ENCODE measurements at regions not wholly inside any gene's neighbourhood (a gene's known extent, or its start where the extent isn't known, plus 50 kb on each side); places are given as distances from the start of the nearest gene placed in this dataset.

DNA sequence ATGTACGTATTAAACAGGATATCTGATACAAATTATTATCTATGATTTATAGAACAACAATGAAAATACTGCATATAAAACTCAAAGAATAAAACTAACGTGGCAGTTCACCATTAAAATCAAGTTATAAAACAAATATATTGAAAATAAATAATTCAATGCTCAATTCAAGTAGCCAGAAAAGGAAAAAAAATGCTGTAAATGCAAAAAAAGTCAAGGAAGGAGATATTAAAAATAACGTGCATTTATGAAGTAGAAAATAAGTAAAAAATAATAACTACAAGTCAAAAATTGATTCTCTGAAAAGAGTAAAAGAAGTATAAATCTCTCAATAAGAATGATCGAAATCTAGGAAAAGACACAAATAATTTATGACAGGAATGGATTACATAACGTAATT, 460.5 kb upstream of the CD180 start:
- Histone ChIP-seq H3K4me1 (ENCODE audit: control insufficient read depth in 2 of 2, insufficient read depth in 1 of 2, low read depth in 1 of 2, low read length in 2 of 2) (no peaks in the 10 kb centered on the region), H2AFZ (ENCODE audit: low read length) (no peak overlapping the region), H2BK12ac (ENCODE audit: low read length) (no peak overlapping the region), H3K4me3 (ENCODE audit: low read length in 2 of 2) (no peak overlapping the region), H2BK120ac (ENCODE audit: low read depth, low read length) (no peak overlapping the region), H3K18ac (ENCODE audit: low read length) (no peak overlapping the region), H3K79me1 (ENCODE audit: low read depth, low read length) (no peaks in the 10 kb centered on the region), H2BK15ac (ENCODE audit: low read length) (no peak overlapping the region), H4K91ac (ENCODE audit: low read depth, low read length, poor library complexity) (no peak overlapping the region), H4K8ac (ENCODE audit: low read depth, low read length) (no peak overlapping the region), H3K4ac (ENCODE audit: low read length) (no peak overlapping the region), H3K9ac (ENCODE audit: low read depth, low read length, poor library complexity) (no peak overlapping the region), H3K9me3 (replicated peaks in 1 of 2; ENCODE audit: control insufficient read depth in 2 of 2, insufficient read depth in 1 of 2, low read depth in 1 of 2, low read length in 2 of 2) (no peaks in the 10 kb centered on the region), H3K23ac (ENCODE audit: low read depth, low read length, poor library complexity) (no peak overlapping the region), H3K4me2 (ENCODE audit: insufficient read depth, low read length, poor library complexity, severe bottlenecking) (no peak overlapping the region), H3K27ac (replicated peaks; ENCODE audit: low read length) (no peak overlapping the region), H3K36me3 (replicated peaks in 1 of 2; ENCODE audit: control insufficient read depth in 2 of 2, insufficient read depth in 2 of 2, low read length in 2 of 2) (no peaks in the 10 kb centered on the region), H2BK5ac (ENCODE audit: low read length) (no peak overlapping the region), H2AK5ac (ENCODE audit: low read depth, low read length) (no peak overlapping the region), H3K27me3 (ENCODE audit: control insufficient read depth in 3 of 3, insufficient read depth in 3 of 3, low read depth in 1 of 3, low read length in 3 of 3) (no peaks in the 10 kb centered on the region), H3K14ac (ENCODE audit: low read length) (no peak overlapping the region)
- WGBS, 2 donors (ENCODE audit: extremely low coverage in 2 of 2, insufficient read length in 2 of 2, insufficient replicate concordance in 1 of 2): no CpG with 5 or more reads among the region's 5 CpGs
- no peak for DNase-seq (ENCODE audit: low spot score)

DNA sequence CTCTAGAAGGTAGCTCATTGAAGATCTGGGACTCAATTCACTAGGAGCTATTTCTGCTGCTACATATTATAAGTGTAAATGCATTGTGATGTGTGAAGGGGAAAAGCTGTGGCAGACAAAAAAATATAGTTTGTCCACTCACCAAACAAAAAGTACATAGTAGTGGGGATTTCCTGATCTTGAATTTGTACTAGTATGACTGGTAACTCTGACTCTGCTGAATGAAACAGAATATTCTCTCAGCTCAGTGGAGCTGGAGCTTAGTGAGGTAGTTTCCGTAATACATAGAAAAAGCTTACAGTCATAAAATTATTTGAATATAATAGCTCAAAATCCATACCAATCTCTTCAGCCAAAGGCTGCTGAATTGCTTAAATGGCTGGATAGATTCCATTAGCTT, 455.6 kb upstream of the CD180 start:
- Histone ChIP-seq H3K27ac (replicated peaks; ENCODE audit: low read length) (no peak overlapping the region), H3K4me2 (ENCODE audit: insufficient read depth, low read length, poor library complexity, severe bottlenecking) (no peak overlapping the region), H3K4ac (ENCODE audit: low read length) (no peak overlapping the region), H2BK15ac (ENCODE audit: low read length) (no peak overlapping the region), H4K8ac (ENCODE audit: low read depth, low read length) (no peak overlapping the region), H2BK120ac (ENCODE audit: low read depth, low read length) (no peak overlapping the region), H3K9ac (ENCODE audit: low read depth, low read length, poor library complexity) (no peak overlapping the region), H2BK12ac (ENCODE audit: low read length) (no peak overlapping the region), H2AFZ (ENCODE audit: low read length) (no peak overlapping the region), H3K18ac (ENCODE audit: low read length) (no peak overlapping the region), H3K23ac (ENCODE audit: low read depth, low read length, poor library complexity) (no peak overlapping the region), H3K36me3 (replicated peaks in 1 of 2; ENCODE audit: control insufficient read depth in 2 of 2, insufficient read depth in 2 of 2, low read length in 2 of 2) (no peaks in the 10 kb centered on the region), H4K91ac (ENCODE audit: low read depth, low read length, poor library complexity) (no peak overlapping the region), H3K79me1 (ENCODE audit: low read depth, low read length) (no peaks in the 10 kb centered on the region), H3K4me3 (ENCODE audit: low read length in 2 of 2) (no peak overlapping the region), H3K27me3 (ENCODE audit: control insufficient read depth in 3 of 3, insufficient read depth in 3 of 3, low read depth in 1 of 3, low read length in 3 of 3) (no peaks in the 10 kb centered on the region), H2BK5ac (ENCODE audit: low read length) (no peak overlapping the region), H2AK5ac (ENCODE audit: low read depth, low read length) (no peak overlapping the region), H3K14ac (ENCODE audit: low read length) (no peak overlapping the region), H3K4me1 (ENCODE audit: control insufficient read depth in 2 of 2, insufficient read depth in 1 of 2, low read depth in 1 of 2, low read length in 2 of 2) (peaks cover 2 to 4% of the 10 kb centered on the region in 2 donors), H3K9me3 (replicated peaks in 1 of 2; ENCODE audit: control insufficient read depth in 2 of 2, insufficient read depth in 1 of 2, low read depth in 1 of 2, low read length in 2 of 2) (no peaks in the 10 kb centered on the region)
- no CpG with 5 or more reads among the region's 1 CpG for WGBS, 2 donors (ENCODE audit: extremely low coverage in 2 of 2, insufficient read length in 2 of 2, insufficient replicate concordance in 1 of 2)
- DNase-seq (ENCODE audit: low spot score): no peak

DNA sequence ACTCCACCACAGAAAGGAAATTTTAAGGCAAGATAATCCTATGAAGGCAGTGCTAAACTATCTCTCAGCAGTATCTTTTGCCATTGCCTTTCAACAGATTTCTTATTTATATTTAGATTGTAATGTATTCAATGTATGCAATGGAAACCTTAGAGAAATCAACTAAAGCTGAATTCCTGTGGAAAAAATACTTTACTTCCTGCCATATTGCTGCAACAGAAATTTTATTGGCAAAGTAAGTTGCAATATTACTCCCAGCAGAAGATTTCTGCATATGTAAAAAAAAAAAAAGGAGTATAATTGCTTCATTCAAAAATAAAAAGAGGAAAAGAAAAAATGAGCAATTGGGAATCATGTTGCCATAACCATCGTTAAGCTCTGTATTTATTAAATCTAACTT, 454.6 kb upstream of the CD180 start:
- Histone ChIP-seq H3K27me3 (ENCODE audit: control insufficient read depth in 3 of 3, insufficient read depth in 3 of 3, low read depth in 1 of 3, low read length in 3 of 3) (no peaks in the 10 kb centered on the region), H3K4me3 (ENCODE audit: low read length in 2 of 2) (no peak overlapping the region), H3K4me2 (ENCODE audit: insufficient read depth, low read length, poor library complexity, severe bottlenecking) (no peak overlapping the region), H2BK5ac (ENCODE audit: low read length) (no peak overlapping the region), H3K18ac (ENCODE audit: low read length) (no peak overlapping the region), H2AK5ac (ENCODE audit: low read depth, low read length) (no peak overlapping the region), H3K14ac (ENCODE audit: low read length) (no peak overlapping the region), H2AFZ (ENCODE audit: low read length) (no peak overlapping the region), H2BK12ac (ENCODE audit: low read length) (no peak overlapping the region), H3K4ac (ENCODE audit: low read length) (no peak overlapping the region), H3K9me3 (replicated peaks in 1 of 2; ENCODE audit: control insufficient read depth in 2 of 2, insufficient read depth in 1 of 2, low read depth in 1 of 2, low read length in 2 of 2) (no peaks in the 10 kb centered on the region), H3K23ac (ENCODE audit: low read depth, low read length, poor library complexity) (no peak overlapping the region), H3K9ac (ENCODE audit: low read depth, low read length, poor library complexity) (no peak overlapping the region), H4K8ac (ENCODE audit: low read depth, low read length) (no peak overlapping the region), H3K36me3 (replicated peaks in 1 of 2; ENCODE audit: control insufficient read depth in 2 of 2, insufficient read depth in 2 of 2, low read length in 2 of 2) (no peaks in the 10 kb centered on the region), H3K79me1 (ENCODE audit: low read depth, low read length) (no peaks in the 10 kb centered on the region), H3K4me1 (ENCODE audit: control insufficient read depth in 2 of 2, insufficient read depth in 1 of 2, low read depth in 1 of 2, low read length in 2 of 2) (peaks cover 2 to 4% of the 10 kb centered on the region in 2 donors), H2BK15ac (ENCODE audit: low read length) (no peak overlapping the region), H4K91ac (ENCODE audit: low read depth, low read length, poor library complexity) (no peak overlapping the region), H3K27ac (replicated peaks; ENCODE audit: low read length) (no peak overlapping the region), H2BK120ac (ENCODE audit: low read depth, low read length) (no peak overlapping the region)
- DNase-seq (ENCODE audit: low spot score): no peak
- WGBS, 2 donors (ENCODE audit: extremely low coverage in 2 of 2, insufficient read length in 2 of 2, insufficient replicate concordance in 1 of 2): no CpG with 5 or more reads among the region's 1 CpG

DNA sequence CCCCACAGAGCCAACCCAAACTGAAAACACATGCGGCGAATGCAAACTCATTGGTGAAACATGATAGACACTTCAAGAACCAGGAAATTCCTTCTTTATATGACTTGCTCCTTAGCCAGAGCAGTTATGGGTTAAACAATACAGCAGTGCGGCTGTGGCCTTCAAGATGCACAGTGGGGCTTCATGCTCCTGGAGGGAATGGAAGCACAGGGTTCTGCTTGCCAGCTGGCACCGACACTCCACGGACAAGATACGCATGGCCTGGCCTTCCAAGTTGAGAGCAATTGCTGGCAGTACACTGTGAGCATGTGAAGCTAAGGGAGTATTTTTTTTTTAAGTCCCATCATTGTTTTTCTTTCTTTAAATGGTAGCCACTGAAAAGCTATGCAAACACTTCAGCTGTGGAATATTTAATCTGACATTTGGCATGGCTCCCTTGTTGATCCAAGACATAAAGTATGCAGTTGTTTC, 451.6 kb upstream of the CD180 start:
- Histone ChIP-seq H2BK5ac (ENCODE audit: low read length) (no peak overlapping the region), H3K27ac (replicated peaks; ENCODE audit: low read length) (no peak overlapping the region), H3K23ac (ENCODE audit: low read depth, low read length, poor library complexity) (no peak overlapping the region), H2AFZ (ENCODE audit: low read length) (peak overlapping the region; percentile 36), H4K8ac (ENCODE audit: low read depth, low read length) (no peak overlapping the region), H3K27me3 (ENCODE audit: control insufficient read depth in 3 of 3, insufficient read depth in 3 of 3, low read depth in 1 of 3, low read length in 3 of 3) (no peaks in the 10 kb centered on the region), H3K4me1 (ENCODE audit: control insufficient read depth in 2 of 2, insufficient read depth in 1 of 2, low read depth in 1 of 2, low read length in 2 of 2) (peaks cover 2 to 4% of the 10 kb centered on the region in 2 donors), H3K9ac (ENCODE audit: low read depth, low read length, poor library complexity) (no peak overlapping the region), H3K4me2 (ENCODE audit: insufficient read depth, low read length, poor library complexity, severe bottlenecking) (no peak overlapping the region), H4K91ac (ENCODE audit: low read depth, low read length, poor library complexity) (no peak overlapping the region), H2BK12ac (ENCODE audit: low read length) (no peak overlapping the region), H3K79me1 (ENCODE audit: low read depth, low read length) (no peaks in the 10 kb centered on the region), H2BK15ac (ENCODE audit: low read length) (no peak overlapping the region), H3K36me3 (replicated peaks in 1 of 2; ENCODE audit: control insufficient read depth in 2 of 2, insufficient read depth in 2 of 2, low read length in 2 of 2) (no peaks in the 10 kb centered on the region), H3K14ac (ENCODE audit: low read length) (no peak overlapping the region), H3K9me3 (replicated peaks in 1 of 2; ENCODE audit: control insufficient read depth in 2 of 2, insufficient read depth in 1 of 2, low read depth in 1 of 2, low read length in 2 of 2) (peaks cover 0 to 7% of the 10 kb centered on the region in 2 donors), H3K4me3 (ENCODE audit: low read length in 2 of 2) (no peak overlapping the region), H3K4ac (ENCODE audit: low read length) (no peak overlapping the region), H2BK120ac (ENCODE audit: low read depth, low read length) (no peak overlapping the region), H3K18ac (ENCODE audit: low read length) (no peak overlapping the region), H2AK5ac (ENCODE audit: low read depth, low read length) (no peak overlapping the region)
- no CpG with 5 or more reads among the region's 6 CpGs for WGBS, 2 donors (ENCODE audit: extremely low coverage in 2 of 2, insufficient read length in 2 of 2, insufficient replicate concordance in 1 of 2)
- DNase-seq (ENCODE audit: low spot score): no peak
